ENCODE measurements at regions not wholly inside any gene's neighbourhood (a gene's known extent, or its start where the extent isn't known, plus 50 kb on each side); places are given as distances from the start of the nearest gene placed in this dataset.
"Not testable (repeated sequence)": the region's sequence is repeated elsewhere in the genome, so short reads cannot be mapped to it uniquely, and the experiment has no call there.

DNA sequence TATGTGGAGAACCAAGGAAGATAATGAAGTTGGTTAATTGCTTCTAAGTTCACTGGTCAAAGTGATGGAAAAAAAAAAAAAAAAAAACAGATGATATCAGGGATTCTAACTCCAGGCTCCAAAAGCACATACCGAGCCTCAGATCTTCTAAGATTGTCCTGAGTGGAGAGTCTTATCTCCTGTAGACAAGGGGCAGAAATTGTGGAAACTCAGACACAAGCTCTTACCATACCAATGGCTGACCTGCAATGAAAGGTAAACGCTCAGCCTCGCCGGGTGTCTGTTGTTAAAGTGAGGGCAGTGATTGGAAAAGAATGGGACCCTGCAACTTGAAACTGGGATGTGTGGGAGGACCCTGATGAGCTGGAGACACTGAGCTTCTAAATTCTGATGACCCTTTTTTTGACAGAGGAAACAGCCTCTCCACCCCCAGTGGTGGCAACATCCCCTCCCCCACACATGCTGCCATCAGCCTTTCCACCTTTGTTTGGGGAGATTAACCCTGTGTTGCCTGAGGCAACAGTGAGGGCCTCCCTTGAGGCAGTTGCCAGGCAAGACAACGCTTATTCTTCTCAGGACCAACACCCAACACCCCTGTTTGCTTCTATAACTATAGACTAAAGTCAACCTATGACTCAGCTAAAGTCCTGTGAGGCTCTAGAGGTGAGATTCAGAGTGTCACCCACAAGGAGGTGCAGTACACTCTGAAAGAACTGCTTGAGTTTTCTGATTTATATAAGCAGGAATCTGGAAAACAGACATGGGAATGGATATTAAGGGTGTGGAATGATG, 154.0 kb downstream of the THBS2 start:
- no peaks in the 10 kb centered on the region for H3K36me3 Mint-ChIP-seq (ENCODE audit: low read depth)
- H3K4me1 Mint-ChIP-seq = peaks cover 20% of the 10 kb centered on the region
- Histone ChIP-seq H3K27me3 (ENCODE audit: control insufficient read depth, insufficient read depth, low read length, poor library complexity, severe bottlenecking) (no peaks in the 10 kb centered on the region), H3K4me3 (ENCODE audit: low read length) (no peak overlapping the region), H3K9ac (ENCODE audit: extremely low read depth, low read length, poor library complexity, severe bottlenecking) (no peak overlapping the region), H3K4me1 (ENCODE audit: control insufficient read depth, insufficient read depth, low read length) (no peaks in the 10 kb centered on the region), H3K36me3 (ENCODE audit: control insufficient read depth, insufficient read depth, low read length) (no peaks in the 10 kb centered on the region), H3K27ac (ENCODE audit: low read depth, low read length) (no peak overlapping the region), H3K9me3 (ENCODE audit: control insufficient read depth, low read length) (peaks cover 7% of the 10 kb centered on the region)
- WGBS, 2 experiments (ENCODE audit: insufficient coverage in 1 of 2, insufficient read length in 1 of 2) = 72 to 80% methylated on average over 3 to 5 of the region's 5 CpGs
- H3K4me3 Mint-ChIP-seq = peak overlapping the region; percentile 21
- H3K9me3 Mint-ChIP-seq = peaks cover 6% of the 10 kb centered on the region
- TF ChIP-seq, protein P1, sequence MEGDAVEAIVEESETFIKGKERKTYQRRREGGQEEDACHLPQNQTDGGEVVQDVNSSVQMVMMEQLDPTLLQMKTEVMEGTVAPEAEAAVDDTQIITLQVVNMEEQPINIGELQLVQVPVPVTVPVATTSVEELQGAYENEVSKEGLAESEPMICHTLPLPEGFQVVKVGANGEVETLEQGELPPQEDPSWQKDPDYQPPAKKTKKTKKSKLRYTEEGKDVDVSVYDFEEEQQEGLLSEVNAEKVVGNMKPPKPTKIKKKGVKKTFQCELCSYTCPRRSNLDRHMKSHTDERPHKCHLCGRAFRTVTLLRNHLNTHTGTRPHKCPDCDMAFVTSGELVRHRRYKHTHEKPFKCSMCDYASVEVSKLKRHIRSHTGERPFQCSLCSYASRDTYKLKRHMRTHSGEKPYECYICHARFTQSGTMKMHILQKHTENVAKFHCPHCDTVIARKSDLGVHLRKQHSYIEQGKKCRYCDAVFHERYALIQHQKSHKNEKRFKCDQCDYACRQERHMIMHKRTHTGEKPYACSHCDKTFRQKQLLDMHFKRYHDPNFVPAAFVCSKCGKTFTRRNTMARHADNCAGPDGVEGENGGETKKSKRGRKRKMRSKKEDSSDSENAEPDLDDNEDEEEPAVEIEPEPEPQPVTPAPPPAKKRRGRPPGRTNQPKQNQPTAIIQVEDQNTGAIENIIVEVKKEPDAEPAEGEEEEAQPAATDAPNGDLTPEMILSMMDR (conservative IDR thresholded peaks at IDR 0.05) = peak; percentile 30
- no peaks in the 10 kb centered on the region for H3K27me3 Mint-ChIP-seq (ENCODE audit: insufficient read depth)
- peak; percentile 67 for DNase-seq
- H3K27ac Mint-ChIP-seq = no peak overlapping the region

DNA sequence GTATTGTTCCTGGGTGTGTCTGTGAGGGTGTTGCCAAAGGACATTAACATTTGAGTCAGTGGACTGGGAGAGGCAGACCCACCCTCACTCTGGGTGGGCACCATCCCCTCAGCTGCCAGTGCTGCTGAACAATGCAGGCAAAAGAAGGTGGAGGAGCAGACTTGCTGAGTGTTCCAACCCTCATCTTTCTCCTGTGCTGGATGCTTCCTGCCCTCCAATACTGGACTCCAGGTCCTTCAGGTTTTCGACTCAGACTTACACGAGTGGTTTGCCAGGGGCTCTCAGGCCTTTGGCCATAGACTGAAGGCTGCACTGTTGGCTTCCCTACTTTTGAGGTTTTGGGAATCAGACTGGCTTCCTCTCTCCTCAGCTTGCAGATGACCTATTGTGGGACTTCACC, 155.0 kb downstream of the THBS2 start:
- H3K36me3 Mint-ChIP-seq (ENCODE audit: low read depth); H3K27ac ChIP-seq (ENCODE audit: low read depth, low read length); H3K9me3 ChIP-seq (ENCODE audit: control insufficient read depth, low read length); H3K27me3 Mint-ChIP-seq (ENCODE audit: insufficient read depth); H3K27me3 ChIP-seq (ENCODE audit: control insufficient read depth, insufficient read depth, low read length, poor library complexity, severe bottlenecking); H3K36me3 ChIP-seq (ENCODE audit: control insufficient read depth, insufficient read depth, low read length); H3K4me3 ChIP-seq (ENCODE audit: low read length); H3K4me1 ChIP-seq (ENCODE audit: control insufficient read depth, insufficient read depth, low read length); H3K9ac ChIP-seq (ENCODE audit: extremely low read depth, low read length, poor library complexity, severe bottlenecking); H3K27ac Mint-ChIP-seq; H3K4me3 Mint-ChIP-seq; DNase-seq: not testable (repeated sequence)
- H3K4me1 Mint-ChIP-seq = peaks cover 20% of the 10 kb centered on the region
- peaks cover 10% of the 10 kb centered on the region for H3K9me3 Mint-ChIP-seq
- 83 to 88% methylated on average over 1 to 2 of the region's 2 CpGs for WGBS, 2 experiments (ENCODE audit: insufficient coverage in 1 of 2, insufficient read length in 1 of 2)

DNA sequence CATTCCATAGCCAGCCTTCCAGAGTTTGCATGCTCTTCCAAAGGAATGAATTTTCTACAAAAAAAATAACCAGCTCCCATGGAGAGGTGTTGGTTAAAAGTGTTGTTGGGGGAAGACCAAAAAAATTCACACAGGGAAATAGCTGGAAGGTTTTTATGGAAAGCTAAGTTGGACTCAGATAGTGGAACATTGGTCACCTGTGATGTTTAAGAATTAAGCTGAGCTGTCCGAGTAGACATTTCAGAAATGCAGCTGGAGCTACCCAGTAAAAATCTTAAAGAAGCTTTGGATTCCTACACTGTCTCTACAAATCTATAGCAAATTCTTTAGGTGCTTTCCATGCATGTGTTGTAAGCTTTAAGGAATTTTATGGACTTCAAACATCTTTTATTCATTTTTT, 155.5 kb downstream of the THBS2 start:
- TF ChIP-seq, protein P1 (conservative IDR thresholded peaks at IDR 0.05) = no peak
- no peak overlapping the region for H3K4me3 Mint-ChIP-seq
- no peak overlapping the region for H3K9ac ChIP-seq (ENCODE audit: extremely low read depth, low read length, poor library complexity, severe bottlenecking)
- 83 to 100% methylated on average over 1 of the region's 1 CpG for WGBS, 2 experiments (ENCODE audit: insufficient coverage in 1 of 2, insufficient read length in 1 of 2)
- H3K4me1 Mint-ChIP-seq = peaks cover 20% of the 10 kb centered on the region
- H3K4me1 ChIP-seq (ENCODE audit: control insufficient read depth, insufficient read depth, low read length) = no peaks in the 10 kb centered on the region
- no peaks in the 10 kb centered on the region for H3K27me3 Mint-ChIP-seq (ENCODE audit: insufficient read depth)
- no peak overlapping the region for H3K27ac Mint-ChIP-seq
- DNase-seq = no peak
- H3K36me3 Mint-ChIP-seq (ENCODE audit: low read depth) = no peaks in the 10 kb centered on the region
- no peaks in the 10 kb centered on the region for H3K36me3 ChIP-seq (ENCODE audit: control insufficient read depth, insufficient read depth, low read length)
- no peaks in the 10 kb centered on the region for H3K27me3 ChIP-seq (ENCODE audit: control insufficient read depth, insufficient read depth, low read length, poor library complexity, severe bottlenecking)
- peaks cover 4% of the 10 kb centered on the region for H3K9me3 ChIP-seq (ENCODE audit: control insufficient read depth, low read length)
- H3K4me3 ChIP-seq (ENCODE audit: low read length) = no peak overlapping the region
- H3K27ac ChIP-seq (ENCODE audit: low read depth, low read length) = no peak overlapping the region
- peaks cover 16% of the 10 kb centered on the region for H3K9me3 Mint-ChIP-seq

Measured in endodermal cell (in vitro differentiated cells).